Breast epithelium (tissue), 4 donors: ENCODE measurements at regions not wholly inside any gene's neighbourhood (a gene's known extent, or its start where the extent isn't known, plus 50 kb on each side); places are given as distances from the start of the nearest gene placed in this dataset.
"Not testable (repeated sequence)": the region's sequence is repeated elsewhere in the genome, so short reads cannot be mapped to it uniquely, and the experiment has no call there.

Experiments used
- DNase-seq, 2 donors: peaks; one replicate each; pipeline ENCODE4 v3.0.0-alpha.2; 2019; ENCODE audit warnings: low spot score in 2 of 2
- H3K27ac ChIP-seq, 2 donors: fragments of 200-600 bp; sonication (generic) in 1 of 2; one replicate each; pipeline ENCODE4 v1.5.1; 2016 to 2019; ENCODE audit warnings: mild to moderate bottlenecking in 1 of 2
- H3K27me3 ChIP-seq, 2 donors: fragments of 200-600 bp; sonication (generic) in 1 of 2; one replicate each; pipeline versions ENCODE4 v1.5.1 to v1.6.0; 2017 to 2019; ENCODE audit warnings: control low read depth in 1 of 2, mild to moderate bottlenecking in 1 of 2
- H3K36me3 ChIP-seq: fragments of 200-600 bp; one replicate; pipeline ENCODE4 v1.5.1; 2019
- H3K4me1 ChIP-seq, 2 donors: fragments of 200-600 bp; sonication (generic); one replicate each; pipeline ENCODE4 v1.5.1; 2016 to 2019; ENCODE audit warnings: control low read depth in 1 of 2
- H3K4me3 ChIP-seq, 3 donors: fragments of 200-600 bp; sonication (generic); 1 replicate in 2 of 3; 2 replicates in 1 of 3; pipeline ENCODE4 v1.5.1; 2016 to 2019; ENCODE audit warnings: mild to moderate bottlenecking in 3 of 3, moderate library complexity in 2 of 3
- H3K9me3 ChIP-seq, 2 donors: fragments of 200-600 bp; sonication (generic) in 1 of 2; one replicate each; pipeline ENCODE4 v1.5.1; 2016 to 2019; ENCODE audit warnings: control low read depth in 1 of 2
- intact Hi-C: fragments of 100-400 bp; cut with DNase I; formaldehyde crosslinking; loops from one replicate; pipeline ENCODE4 v1.15.1; 2023; ENCODE audit warnings: low total_unique reads

- H3K4me3 ChIP-seq, H3K9me3 ChIP-seq, H3K27ac ChIP-seq, DNase-seq, H3K36me3 ChIP-seq, H3K27me3 ChIP-seq, intact Hi-C loops, H3K4me1 ChIP-seq: not testable (repeated sequence)
These were observed 53.6 kb downstream of the SRGAP2 start for GRCh38 chr1:206256935-206257334.

- H3K9me3 ChIP-seq, H3K4me3 ChIP-seq, intact Hi-C loops, H3K36me3 ChIP-seq, H3K4me1 ChIP-seq, H3K27ac ChIP-seq, H3K27me3 ChIP-seq, DNase-seq: not testable (repeated sequence)
These were observed 58.1 kb downstream of the SRGAP2 start for GRCh38 chr1:206261473-206261872.

GRCh38 chr1:206262424-206262823 lies 59.1 kb downstream of the SRGAP2 start:
- intact Hi-C loops, DNase-seq, H3K4me3 ChIP-seq, H3K36me3 ChIP-seq, H3K27me3 ChIP-seq, H3K27ac ChIP-seq, H3K4me1 ChIP-seq, H3K9me3 ChIP-seq: not testable (repeated sequence)

DNA sequence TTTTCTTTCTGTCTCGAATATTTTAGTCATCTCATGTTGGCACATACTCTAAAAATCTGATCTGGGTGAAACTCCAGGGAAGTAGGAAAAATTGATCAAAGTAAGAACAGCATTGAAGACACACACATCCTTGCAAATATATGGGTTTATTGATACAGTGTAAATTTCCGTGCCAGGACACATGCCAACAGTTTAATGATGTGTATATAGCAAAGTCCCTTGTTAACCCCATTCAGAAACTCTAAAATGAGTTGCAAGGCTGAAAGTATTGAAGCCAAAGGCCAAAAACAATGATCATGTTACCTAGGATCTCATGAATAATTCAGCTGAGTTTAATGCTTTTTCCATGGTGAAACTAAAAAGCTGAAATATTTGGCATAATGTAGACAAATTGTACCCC lies 61.6 kb downstream of the SRGAP2 start:
- not testable (repeated sequence) for H3K36me3 ChIP-seq

GRCh38 chr1:206271153-206271552 lies 67.8 kb downstream of the SRGAP2 start:
- H3K36me3 ChIP-seq, H3K27ac ChIP-seq, intact Hi-C loops, H3K27me3 ChIP-seq, DNase-seq, H3K4me3 ChIP-seq, H3K4me1 ChIP-seq, H3K9me3 ChIP-seq: not testable (repeated sequence)

More for the DNA sequence above, 61.6 kb downstream of the SRGAP2 start:
- H3K27ac ChIP-seq, H3K4me1 ChIP-seq, H3K9me3 ChIP-seq, H3K4me3 ChIP-seq, H3K27me3 ChIP-seq, DNase-seq, intact Hi-C loops: not testable (repeated sequence)

DNA sequence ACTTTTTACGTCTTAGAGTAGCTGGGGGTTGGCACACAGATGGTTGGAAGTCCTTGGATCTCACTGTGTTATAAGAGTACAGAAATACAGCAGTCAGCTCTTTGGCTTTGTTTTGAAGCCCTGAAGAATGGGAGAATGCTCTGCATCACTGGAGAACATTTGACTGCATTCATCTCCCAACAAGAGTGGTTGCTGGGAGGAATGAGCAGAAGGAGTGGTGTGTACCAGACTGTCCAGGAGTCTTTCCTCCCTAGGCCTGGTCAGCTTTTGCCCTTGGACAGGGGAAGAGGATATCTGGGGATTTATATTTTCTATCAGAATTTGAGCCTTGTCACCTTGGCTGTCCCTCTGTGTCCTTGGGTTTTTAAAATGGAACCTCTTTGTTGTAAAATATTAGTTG lies 69.8 kb downstream of the SRGAP2 start:
- H3K27me3 ChIP-seq, H3K9me3 ChIP-seq, H3K4me1 ChIP-seq, DNase-seq, H3K27ac ChIP-seq, intact Hi-C loops, H3K4me3 ChIP-seq, H3K36me3 ChIP-seq: not testable (repeated sequence)

- H3K27me3 ChIP-seq, H3K4me3 ChIP-seq, DNase-seq, H3K27ac ChIP-seq, H3K4me1 ChIP-seq, H3K9me3 ChIP-seq, intact Hi-C loops, H3K36me3 ChIP-seq: not testable (repeated sequence)
These were observed 72.8 kb downstream of the SRGAP2 start for GRCh38 chr1:206276143-206276542.

DNA sequence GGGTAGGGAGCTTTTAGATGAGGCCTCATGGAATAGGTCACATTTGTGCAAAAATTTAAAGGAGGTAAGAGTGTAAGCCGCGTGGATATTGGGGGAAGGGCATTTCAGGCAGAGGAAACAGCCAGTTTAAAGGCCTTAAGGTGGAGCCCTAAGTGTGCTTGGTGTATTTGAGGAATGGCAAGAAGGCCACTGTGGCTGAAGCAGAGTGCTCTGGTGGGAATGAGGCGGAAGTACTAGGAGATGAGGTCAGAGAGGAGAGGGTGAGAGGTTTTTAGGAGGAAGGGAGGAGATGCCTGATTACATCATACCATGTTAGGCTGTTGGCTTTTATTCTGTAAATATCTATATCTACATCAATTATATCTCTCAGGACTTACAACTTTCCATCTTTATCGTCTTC lies 75.3 kb downstream of the SRGAP2 start:
- DNase-seq, H3K4me1 ChIP-seq, H3K9me3 ChIP-seq, H3K36me3 ChIP-seq, H3K27me3 ChIP-seq, H3K27ac ChIP-seq, H3K4me3 ChIP-seq, intact Hi-C loops: not testable (repeated sequence)

- H3K27ac ChIP-seq, H3K9me3 ChIP-seq, intact Hi-C loops, H3K4me1 ChIP-seq, H3K36me3 ChIP-seq, H3K4me3 ChIP-seq, H3K27me3 ChIP-seq, DNase-seq: not testable (repeated sequence)
These were observed 77.3 kb downstream of the SRGAP2 start for GRCh38 chr1:206280683-206281082.

- H3K27ac ChIP-seq, H3K9me3 ChIP-seq, DNase-seq, H3K27me3 ChIP-seq, H3K4me3 ChIP-seq, intact Hi-C loops, H3K4me1 ChIP-seq, H3K36me3 ChIP-seq: not testable (repeated sequence)
These were observed 78.7 kb downstream of the SRGAP2 start for GRCh38 chr1:206281912-206282654.

GRCh38 chr1:206285024-206285960 lies 82.0 kb downstream of the SRGAP2 start:
- H3K36me3 ChIP-seq, H3K9me3 ChIP-seq, H3K4me3 ChIP-seq, H3K27ac ChIP-seq, DNase-seq, H3K27me3 ChIP-seq, H3K4me1 ChIP-seq, intact Hi-C loops: not testable (repeated sequence)

GRCh38 chr1:206287759-206288158 lies 84.4 kb downstream of the SRGAP2 start:
- H3K9me3 ChIP-seq, H3K4me3 ChIP-seq, H3K27me3 ChIP-seq, intact Hi-C loops, H3K36me3 ChIP-seq, H3K4me1 ChIP-seq, DNase-seq, H3K27ac ChIP-seq: not testable (repeated sequence)

GRCh38 chr1:206288453-206288852 lies 85.1 kb downstream of the SRGAP2 start:
- H3K4me1 ChIP-seq, intact Hi-C loops, H3K9me3 ChIP-seq, H3K36me3 ChIP-seq, H3K27me3 ChIP-seq, H3K27ac ChIP-seq, H3K4me3 ChIP-seq, DNase-seq: not testable (repeated sequence)
